SW480 (cell line): ENCODE measurements at regions not wholly inside any gene's neighbourhood (a gene's known extent, or its start where the extent isn't known, plus 50 kb on each side); places are given as distances from the start of the nearest gene placed in this dataset.
"Not testable (repeated sequence)": the region's sequence is repeated elsewhere in the genome, so short reads cannot be mapped to it uniquely, and the experiment has no call there.

Experiments
- DNase-seq: peaks from one replicate; pipeline ENCODE4 v3.0.0-alpha.2; 2016; ENCODE audit warnings: low spot score

DNA sequence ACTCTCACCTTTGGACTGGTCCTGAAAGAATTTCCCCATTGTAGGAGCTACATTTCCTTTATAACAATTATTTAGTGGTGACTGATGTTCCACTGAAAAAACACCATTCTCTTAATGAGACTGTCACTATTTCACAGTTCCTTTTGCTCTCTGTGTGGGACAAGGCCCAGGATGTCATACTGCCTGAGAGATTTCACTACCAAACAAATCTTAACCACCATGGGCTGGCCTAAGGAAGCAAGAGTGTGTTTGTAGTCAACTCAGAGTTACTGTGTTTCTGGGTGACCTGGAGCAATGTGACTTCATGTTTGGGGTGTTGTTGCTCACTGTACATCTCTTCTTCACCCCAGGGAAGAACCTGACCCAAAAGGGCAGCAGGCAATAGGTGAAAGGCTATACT, 50.1 kb upstream of the ZNF608 start:
- DNase-seq, result no peak

DNA sequence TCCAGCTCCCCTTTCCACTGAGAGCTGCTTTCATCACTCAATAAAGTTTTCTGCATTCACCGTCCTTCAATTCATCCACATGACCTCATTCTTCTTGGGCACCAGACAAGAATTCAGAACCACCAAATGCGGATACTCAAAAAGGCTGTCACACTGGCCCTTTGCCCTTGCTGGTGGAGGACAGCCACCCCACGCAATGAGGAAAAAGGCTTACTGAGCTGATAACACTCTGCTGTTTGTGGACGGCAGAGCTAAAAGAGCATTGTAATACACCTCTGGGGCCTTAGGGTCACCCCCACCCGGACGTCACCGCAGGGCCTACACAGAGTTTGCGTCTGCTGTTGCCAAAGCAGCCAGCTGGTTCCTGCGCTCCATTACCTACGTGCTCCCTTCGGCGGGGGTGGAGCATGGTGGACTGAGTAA, 51.2 kb upstream of the ZNF608 start:
- no peak for DNase-seq

DNA sequence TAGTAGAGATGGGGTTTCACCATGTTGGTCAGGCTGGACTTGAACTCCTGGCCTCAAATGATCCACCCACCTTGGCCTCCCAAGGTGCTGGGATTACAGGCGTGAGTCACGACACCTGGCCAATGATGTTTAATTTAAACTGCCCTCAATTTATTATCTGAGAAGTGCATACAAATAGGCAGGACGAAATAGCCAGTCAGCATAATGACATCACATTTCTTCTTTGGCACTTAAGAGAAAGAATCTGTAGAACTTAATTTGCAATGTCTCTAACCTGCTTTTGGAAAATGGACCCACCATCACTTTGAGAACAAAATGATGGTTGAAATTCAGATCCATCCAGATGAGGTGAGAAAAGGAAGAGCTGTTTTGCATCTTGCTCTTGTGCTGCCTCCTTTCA, 52.5 kb upstream of the ZNF608 start:
- no peak for DNase-seq

DNA sequence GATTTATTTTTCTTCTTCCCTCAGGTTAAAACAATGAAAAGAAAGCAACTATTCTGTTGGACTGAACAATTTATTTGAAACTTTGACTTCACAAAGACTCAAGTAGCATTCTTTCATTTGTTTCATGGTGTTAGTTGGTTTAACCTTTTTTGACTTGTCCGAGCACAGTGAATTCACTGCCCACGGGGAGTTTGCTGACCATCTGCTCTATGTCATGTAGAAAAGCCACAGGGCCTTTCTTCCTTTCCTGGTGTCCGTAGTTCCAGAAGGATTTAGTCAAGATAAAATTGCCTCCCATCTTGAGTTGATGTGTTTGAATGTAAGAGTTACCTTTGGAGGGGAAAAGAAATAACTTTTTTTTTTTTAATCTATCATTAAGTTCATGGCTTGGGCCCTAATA, 55.1 kb upstream of the ZNF608 start:
- DNase-seq, result no peak

DNA sequence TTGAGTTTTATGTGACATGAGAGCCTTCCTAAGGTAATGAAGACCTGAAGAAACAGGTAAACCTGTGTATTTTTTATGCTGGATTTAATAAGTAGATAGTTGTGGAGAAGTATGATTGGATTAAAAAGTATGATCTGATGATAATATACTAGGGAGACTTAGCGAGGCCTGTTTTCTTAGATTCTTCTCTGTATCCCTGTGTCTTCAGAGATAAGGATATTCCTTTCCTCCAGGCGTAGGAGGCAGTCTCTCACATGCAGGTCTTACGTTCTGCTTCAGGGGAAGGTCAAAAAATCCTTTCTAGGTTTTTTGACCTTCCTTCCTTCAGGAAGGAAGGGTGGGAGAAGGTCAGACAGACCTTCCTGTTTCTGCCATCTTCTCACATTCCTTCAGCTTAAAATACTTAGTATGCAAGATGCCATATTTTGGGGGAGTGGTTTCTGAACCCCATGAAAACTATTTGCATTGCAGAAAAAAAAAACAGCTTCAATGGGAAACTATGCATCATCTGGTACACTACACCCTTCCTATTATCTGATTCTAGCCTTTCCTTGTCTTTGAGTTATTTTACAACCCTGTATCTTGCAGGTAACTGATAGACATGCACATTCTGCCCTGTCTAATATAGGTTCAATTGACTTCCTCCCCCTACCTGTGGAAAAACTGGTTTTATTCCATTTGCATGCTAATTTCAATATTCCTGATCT, 57.3 kb upstream of the ZNF608 start:
- no peak for DNase-seq

DNA sequence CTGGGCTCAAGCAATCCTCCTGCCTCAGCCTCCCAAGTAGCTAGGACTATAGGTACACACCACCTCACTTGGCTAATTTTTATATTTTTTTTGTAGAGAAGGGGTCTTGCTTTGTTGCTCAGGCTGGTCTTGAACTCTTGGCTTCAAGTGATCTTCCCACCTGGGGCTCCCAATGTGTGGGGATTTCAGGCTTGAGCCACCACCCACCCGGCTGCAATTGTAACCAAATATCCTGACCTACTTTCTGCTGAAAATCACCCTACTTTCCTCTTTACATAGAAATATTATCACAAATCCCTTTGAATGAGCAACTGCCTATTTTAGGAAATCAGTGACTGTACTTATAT, 59.6 kb upstream of the ZNF608 start:
- DNase-seq, result no peak

DNA sequence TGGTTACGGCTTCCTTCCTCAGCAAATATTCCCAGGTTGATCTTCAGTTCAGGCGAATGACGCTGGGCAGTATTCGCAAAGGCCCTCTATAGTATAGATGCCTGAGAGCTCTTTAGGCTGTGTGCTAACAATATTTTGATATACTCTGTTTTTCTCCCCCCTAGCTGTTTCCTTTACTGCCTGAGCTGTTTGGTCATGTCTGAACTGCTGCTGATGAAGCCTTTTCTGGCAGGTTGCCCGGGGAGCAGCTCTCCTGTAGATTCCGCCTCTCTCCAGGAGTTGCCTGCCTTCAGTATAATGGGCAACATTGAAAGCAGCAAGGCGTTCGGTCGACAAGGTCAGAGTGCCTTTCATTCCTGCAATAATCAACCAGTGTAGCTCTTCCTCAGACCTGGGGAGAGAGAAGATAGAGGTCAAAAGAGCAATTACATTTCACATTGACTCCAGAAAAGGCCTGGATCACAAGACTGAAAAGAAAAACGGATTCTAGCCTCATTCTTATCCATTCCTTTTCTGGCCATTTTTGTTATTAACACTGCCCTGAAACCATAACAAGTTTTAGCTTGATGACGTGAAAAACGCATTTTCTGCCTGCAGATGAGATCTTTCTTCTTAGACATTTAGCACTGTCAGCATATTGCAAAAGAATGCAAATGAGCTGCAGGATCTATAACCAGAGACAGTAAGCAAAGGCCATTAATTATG, 60.1 kb upstream of the ZNF608 start:
- no peak for DNase-seq

DNA sequence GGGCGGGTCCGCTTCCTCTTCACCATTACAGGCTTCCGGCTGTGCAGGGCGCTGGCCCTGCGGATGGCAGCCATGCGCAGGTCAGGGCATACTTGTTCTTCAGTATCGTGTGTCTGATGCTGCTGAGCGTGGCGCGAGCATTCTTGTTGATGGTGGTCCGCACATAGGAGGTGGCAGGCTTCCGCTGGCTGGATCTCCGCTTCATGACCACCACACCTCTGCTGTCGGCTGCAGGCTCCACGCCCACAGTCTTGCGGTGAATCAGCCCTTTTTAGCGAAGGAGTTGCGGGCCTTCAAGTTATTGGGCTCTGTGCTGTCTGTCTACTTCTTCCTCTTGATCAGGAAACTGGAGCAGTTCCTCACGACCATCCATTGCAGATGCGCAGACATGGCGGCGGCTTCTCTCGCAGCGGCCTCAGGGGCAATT, 62.4 kb upstream of the ZNF608 start:
- DNase-seq, result no peak

DNA sequence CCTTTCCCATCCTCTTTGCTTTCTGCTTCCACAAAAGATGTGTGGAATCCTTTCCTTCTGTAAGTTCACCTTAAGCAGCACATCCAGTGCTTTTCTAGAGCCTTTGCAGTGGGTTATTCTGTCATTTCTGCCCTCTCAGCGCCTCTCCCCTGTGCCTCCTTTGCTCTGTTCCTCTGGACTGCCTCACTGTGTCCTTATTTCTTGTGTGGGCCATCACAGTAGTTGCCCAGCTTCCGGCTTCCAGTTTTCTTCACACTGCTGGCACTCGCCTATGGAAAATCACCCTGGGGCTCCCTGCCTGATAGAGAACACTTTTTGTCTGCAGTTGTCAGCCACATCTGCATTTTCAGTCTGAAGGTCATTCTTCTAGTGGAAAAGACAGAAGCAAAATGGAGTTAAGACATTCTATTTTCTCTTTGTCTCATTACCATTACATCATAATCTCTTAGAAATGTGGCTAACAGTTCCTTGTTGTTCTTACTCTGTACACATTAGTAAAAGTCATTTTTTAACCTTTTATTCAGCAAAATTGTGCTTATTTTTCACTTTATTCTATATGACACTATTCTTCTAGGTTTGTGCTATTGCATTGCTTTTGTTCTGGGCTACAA, 64.1 kb upstream of the ZNF608 start:
- DNase-seq, result no peak

DNA sequence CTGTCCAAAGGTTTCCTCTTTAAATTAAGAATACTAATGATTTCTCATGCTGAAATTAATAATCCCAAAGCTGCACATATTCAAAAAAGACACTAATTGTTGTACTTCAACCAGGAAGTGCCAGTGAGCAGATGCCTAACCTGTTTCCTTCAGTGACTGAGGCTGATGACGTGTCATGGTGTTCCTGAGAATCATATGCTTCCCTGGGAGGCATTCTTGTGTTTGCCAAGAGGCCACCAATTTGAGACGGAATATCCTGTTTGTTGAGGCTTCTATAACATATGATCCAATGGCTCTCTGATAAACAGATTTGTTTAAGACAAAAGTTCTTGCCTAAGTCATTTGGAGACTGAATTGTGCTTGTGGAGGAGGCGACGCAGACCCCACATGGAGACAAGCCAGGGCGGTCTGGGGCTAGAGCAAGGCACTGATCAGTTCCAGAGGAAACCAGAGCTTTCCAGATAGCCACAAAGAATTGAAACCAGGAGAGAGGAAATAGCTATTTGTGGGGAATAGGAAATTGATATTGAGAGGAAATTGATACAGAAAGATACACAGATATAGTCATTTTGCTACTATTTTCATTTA, 66.4 kb upstream of the ZNF608 start:
- DNase-seq, result no peak

DNA sequence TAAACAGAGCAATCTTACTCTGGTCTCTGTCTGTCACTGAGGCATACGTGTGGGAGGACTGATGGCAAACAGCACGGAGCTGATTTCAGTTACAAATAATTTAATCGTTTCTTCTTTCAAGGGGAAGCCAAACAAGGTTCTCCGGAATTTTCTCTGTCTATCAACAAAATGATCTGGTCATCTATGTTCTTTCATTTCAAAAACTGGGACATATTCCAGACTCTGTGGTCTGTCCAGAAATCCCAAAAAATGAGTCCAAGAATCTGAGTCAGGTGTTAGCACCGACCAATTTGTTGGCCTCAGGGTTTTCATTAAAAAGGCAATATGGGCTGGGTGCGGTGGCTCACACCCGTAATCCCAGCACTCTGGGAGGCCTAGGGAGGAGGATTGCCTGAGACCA, 69.9 kb upstream of the ZNF608 start:
- DNase-seq, result no peak

DNA sequence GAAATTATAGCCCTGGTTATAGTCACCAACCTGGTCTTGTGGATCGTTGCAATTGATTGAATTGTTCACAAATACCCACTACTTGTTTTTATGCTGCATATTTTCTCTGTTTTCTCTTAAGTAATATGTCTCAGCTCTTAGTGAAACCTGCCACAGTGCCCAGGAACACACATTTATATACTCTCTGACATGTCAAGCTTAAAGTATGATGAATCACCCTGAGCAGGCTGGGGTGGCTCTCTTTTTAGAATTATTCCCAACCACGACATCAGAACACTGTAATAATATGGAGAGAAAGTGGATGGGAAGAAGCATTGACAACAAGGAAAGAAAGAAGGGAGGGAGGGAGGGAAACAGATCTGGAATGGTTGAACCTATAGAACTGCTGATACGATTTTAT, 72.8 kb upstream of the ZNF608 start:
- no peak for DNase-seq

DNA sequence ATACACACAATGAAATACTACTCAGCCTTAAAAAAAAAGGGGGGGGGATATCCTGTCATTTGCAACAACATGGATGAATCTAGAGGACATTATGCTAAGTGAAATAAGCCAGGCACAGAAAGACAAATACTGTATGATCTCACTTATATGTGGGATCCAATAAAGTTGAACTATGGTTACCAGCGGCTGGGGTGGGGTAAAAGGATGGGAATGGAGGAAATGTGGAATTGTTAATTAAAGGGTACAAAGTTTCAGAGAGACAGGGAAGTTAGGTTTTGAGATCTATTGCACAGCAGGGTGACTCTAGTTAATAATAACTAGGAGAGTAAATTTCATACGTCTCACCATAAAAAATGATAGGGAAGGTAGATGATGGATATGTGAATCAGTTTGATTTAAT, 76.2 kb upstream of the ZNF608 start:
- DNase-seq, result no peak

DNA sequence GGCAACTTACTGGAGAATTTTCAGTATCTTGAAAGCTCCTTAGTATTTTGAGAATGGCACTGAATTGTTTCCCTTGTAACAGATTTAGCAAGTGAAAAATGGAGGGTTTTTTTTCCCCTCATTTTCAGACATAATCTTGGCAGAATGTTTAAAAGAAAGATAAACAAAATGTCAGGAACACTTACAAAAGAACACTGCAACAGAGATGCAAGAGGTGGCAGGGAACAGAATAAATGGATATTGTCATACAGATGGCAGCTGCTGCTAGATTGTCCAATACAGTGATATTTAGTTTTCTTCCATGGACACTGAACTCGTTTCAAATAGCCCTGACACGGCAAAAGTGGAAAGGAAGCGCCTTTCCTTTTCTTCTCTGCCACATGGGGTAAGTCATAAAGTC, 76.9 kb upstream of the ZNF608 start:
- no peak for DNase-seq

DNA sequence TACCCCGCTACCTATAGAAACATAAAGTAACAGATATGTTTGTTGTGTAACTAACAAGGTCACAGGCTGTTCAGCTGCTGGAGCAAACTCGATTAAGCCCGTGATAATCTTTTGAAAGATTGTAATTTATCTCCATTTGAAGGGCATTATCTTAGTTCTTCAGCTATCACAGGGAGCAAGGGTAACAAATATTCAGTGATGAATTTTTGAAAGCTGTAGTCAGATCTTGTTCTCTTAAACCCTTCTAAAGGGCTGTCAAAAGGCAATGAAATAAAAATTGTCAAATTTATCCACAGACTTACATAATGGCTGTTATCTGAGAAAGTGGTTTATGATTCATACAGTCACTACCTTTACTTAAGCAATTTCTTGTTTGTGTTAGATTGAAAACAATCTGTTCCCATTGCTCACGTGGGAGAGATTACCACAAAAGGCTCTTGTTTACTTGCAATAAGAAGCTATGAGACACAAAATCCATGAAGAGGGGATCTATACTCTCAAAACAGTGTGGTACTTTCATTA, 78.3 kb upstream of the ZNF608 start:
- no peak for DNase-seq

DNA sequence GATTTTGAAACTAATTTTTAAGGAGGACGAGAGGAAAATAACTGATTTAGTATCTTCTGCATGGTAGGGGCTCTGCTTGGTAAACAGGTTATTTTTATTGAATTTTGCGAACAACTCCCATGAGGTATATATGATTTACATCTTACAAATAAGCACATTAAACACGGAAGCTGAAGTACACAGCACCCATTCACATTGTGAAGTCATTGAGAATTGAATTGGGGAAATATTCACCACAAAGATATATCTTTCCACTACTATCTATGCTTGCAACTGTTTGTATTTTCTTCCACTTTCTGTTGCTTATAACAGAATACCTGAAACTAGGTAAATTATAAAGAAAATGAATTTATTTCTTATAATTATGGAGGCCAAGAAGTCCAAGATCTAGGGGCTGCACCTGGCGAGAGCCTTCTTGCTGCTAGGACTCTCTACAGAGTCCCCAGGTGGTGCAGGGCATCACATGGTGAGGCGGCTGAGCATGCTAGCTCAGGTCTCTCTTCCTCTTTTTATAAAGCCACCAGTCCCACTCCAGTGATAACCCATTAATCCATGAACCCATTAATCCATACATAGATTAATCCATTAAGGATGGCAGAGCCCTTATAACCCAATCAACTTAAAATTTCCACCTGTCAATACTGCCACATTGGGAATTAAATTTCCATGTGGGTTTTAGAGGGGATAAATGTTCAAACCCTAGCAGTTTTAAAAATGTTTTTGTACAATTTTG, 79.0 kb upstream of the ZNF608 start:
- no peak for DNase-seq

DNA sequence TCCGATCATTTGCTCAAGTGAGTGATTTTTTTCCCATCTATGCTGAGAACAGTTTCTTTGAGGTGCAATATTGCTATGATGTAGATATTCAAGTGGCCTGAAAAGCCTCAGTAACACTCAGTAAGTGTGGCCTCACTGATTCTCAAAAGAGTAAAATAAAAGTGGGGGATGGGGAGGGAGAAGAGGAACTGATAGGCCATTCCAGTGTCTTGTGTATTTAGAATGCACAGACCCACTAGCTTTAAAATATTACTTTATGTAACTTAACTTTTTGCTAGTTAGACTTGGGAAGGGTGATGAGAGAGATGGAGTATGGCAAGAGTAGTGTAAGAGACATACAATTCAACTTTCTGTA, 79.5 kb upstream of the ZNF608 start:
- DNase-seq, result no peak

DNA sequence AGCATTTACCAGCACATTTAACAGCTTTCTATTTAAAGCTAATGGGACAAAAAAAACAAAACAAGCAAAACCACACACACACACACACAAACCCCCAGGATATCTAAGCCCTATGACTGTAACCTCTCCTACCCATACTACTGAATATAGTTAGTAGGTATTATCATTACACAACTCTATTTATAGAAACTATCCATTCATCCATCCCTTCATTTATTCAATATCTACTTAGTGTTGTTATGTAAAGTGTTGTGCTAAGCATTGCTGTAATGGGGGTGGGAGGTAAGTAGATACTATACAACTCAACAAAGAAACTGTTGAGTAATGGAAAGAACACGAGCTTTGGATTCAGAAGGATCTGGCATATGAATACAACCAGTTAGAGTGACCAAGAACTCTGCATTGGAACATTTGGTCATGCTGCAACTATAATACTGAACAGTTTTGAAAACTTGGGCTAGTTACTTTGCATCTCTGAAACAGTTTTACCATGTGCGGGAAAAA, 82.3 kb upstream of the ZNF608 start:
- DNase-seq, result no peak

DNA sequence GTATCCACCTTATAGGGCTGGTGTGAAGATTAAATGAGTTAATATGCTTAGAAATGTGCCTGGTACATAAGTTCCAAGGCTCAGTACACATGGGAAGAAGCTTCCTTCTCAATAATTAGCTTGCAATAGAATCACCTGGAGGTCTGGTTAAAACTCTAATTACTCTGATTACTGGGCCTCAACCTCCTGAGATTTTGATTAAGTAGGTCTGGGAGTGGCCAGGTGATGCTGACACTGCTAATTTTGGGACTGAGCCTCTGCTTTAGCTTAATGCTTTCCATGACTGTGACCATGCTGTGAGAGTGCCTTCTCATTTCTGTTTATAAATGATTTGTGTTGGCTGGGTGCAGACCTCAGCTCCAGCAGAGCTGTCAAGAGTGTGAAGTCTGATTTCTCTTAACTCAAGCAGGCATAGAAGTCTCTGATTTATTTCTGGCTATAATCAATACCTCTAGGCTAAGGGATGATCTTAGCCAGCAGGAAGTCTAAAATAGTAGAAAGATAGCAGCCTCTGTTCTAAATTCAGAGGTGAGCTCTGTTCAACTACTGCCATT, 85.3 kb upstream of the ZNF608 start:
- no peak for DNase-seq

DNA sequence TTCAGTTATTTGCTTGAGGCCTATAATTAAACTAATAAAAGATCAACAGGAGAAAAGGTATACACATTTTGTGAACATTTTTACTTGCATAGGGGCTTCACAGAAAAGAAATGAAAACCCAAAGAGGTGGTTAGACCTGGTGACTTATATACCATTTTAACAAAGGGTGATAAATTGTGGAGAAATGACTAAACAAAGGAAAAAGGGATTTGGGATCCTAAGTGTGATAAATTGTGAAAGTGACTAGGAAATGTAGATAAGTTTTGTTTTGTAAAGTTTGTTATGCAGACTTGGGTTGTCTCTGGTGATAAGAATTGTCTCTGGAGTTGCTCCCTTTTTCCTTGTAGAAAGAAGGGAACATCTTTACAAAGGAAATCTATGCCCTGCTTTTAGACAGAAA, 86.1 kb upstream of the ZNF608 start:
- DNase-seq, result no peak

DNA sequence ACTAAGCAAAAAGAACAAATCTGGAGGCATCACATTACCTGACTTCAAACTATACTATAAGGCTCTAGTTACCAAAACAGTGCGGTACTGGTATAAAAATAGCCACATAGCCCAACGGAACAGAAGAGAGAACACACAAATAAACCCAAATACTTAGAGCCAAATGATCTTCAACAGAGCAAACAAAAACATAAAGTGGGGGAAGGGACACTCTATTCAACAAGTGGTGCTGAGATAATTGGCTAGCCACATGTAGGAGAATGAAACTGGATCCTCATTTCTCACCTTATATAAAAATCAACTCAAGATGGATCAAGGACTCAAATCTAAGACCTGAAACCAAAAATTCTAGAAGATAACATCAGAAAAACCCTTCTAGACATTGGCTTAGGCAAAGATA, 89.9 kb upstream of the ZNF608 start:
- DNase-seq, result not testable (repeated sequence)
